Smooth muscle cell of the brain vasculature (primary cell): ENCODE measurements at regions not wholly inside any gene's neighbourhood (a gene's known extent, or its start where the extent isn't known, plus 50 kb on each side); places are given as distances from the start of the nearest gene placed in this dataset.
"Not testable (repeated sequence)": the region's sequence is repeated elsewhere in the genome, so short reads cannot be mapped to it uniquely, and the experiment has no call there.

Experiments used
- DNase-seq: peaks from one replicate; pipeline ENCODE4 v3.0.0-alpha.2; 2012; ENCODE audit warnings: low read depth, low spot score

- no peak for DNase-seq
Measured at GRCh38 chr17:83190601-83191387, 111.4 kb downstream of the METRNL start.

GRCh38 chr17:83191388-83192160 is 112.2 kb downstream of the METRNL start:
- DNase-seq: no peak

GRCh38 chr17:83192161-83192788 is 112.9 kb downstream of the METRNL start:
- no peak for DNase-seq

- not testable (repeated sequence) for DNase-seq
Measured at GRCh38 chr17:83192789-83193335, 113.5 kb downstream of the METRNL start.

GRCh38 chr17:83193336-83194185 is 114.2 kb downstream of the METRNL start:
- DNase-seq: no peak

GRCh38 chr17:83194186-83194561 is 114.8 kb downstream of the METRNL start:
- DNase-seq: no peak

- no peak for DNase-seq
Measured at GRCh38 chr17:83194761-83195329, 115.4 kb downstream of the METRNL start.

GRCh38 chr17:83195330-83196023 is 116.1 kb downstream of the METRNL start:
- DNase-seq: peak; percentile 78

GRCh38 chr17:83196024-83196365 is 116.6 kb downstream of the METRNL start:
- DNase-seq: peak; percentile 79

- no peak for DNase-seq
Measured at GRCh38 chr17:83196366-83196765, 117.0 kb downstream of the METRNL start.

- no peak for DNase-seq
Measured at GRCh38 chr17:83196973-83197880, 117.8 kb downstream of the METRNL start.

- no peak for DNase-seq
Measured at GRCh38 chr17:83198366-83199341, 119.2 kb downstream of the METRNL start.

- DNase-seq: no peak
Measured at GRCh38 chr17:83199500-83200201, 120.2 kb downstream of the METRNL start.

- DNase-seq: no peak
Measured at GRCh38 chr17:83200231-83200699, 120.9 kb downstream of the METRNL start.

- no peak for DNase-seq
Measured at GRCh38 chr17:83200751-83201150, 121.3 kb downstream of the METRNL start.

- no peak for DNase-seq
Measured at GRCh38 chr17:83201206-83202001, 122.0 kb downstream of the METRNL start.
